Liver (tissue), 8 donors: ENCODE measurements at regions not wholly inside any gene's neighbourhood (a gene's known extent, or its start where the extent isn't known, plus 50 kb on each side); places are given as distances from the start of the nearest gene placed in this dataset.

Experiments
- DNase-seq: peaks from one replicate; pipeline ENCODE4 v3.0.0-alpha.2; 2017; ENCODE audit warnings: low spot score
- H3K27ac ChIP-seq, 2 donors: one replicate each; pipeline ENCODE4 v1.7.0; 2013; ENCODE audit warnings: inconsistent platforms in 2 of 2, low read length in 2 of 2, control low read depth in 1 of 2, low read depth in 1 of 2, mild to moderate bottlenecking in 1 of 2
- H3K27me3 ChIP-seq, 4 donors: one replicate each; pipeline versions ENCODE4 v1.6.1 to v1.7.0; 2013; ENCODE audit warnings: low read length in 3 of 4, inconsistent platforms in 1 of 4, mild to moderate bottlenecking in 1 of 4, moderate library complexity in 1 of 4; ENCODE audit not compliant: control insufficient read depth in 4 of 4, insufficient read depth in 4 of 4
- H3K36me3 ChIP-seq, 4 donors: one replicate each; pipeline versions ENCODE4 v1.6.1 to v1.7.0; 2013; ENCODE audit warnings: low read length in 3 of 4, mild to moderate bottlenecking in 3 of 4, low read depth in 1 of 4, moderate library complexity in 1 of 4; ENCODE audit not compliant: control insufficient read depth in 4 of 4, insufficient read depth in 3 of 4
- H3K4me1 ChIP-seq, 4 donors: one replicate each; pipeline versions ENCODE4 v1.6.1 to v1.7.0; 2013; ENCODE audit warnings: low read length in 3 of 4, mild to moderate bottlenecking in 3 of 4, moderate library complexity in 1 of 4; ENCODE audit not compliant: control insufficient read depth in 4 of 4, insufficient read depth in 4 of 4
- H3K4me3 ChIP-seq, 3 donors: one replicate each; pipeline versions ENCODE4 v1.6.1 to v1.7.0; 2013; ENCODE audit warnings: low read length in 3 of 3, control low read depth in 1 of 3, low read depth in 1 of 3, mild to moderate bottlenecking in 1 of 3
- H3K9ac ChIP-seq, 2 donors: one replicate each; pipeline ENCODE4 v1.7.0; 2013; ENCODE audit warnings: low read length in 2 of 2, mild to moderate bottlenecking in 2 of 2, moderate library complexity in 2 of 2, control low read depth in 1 of 2, low read depth in 1 of 2
- H3K9me3 ChIP-seq, 4 donors: one replicate each; pipeline versions ENCODE4 v1.6.1 to v1.7.0; 2013; ENCODE audit warnings: low read length in 3 of 4; ENCODE audit not compliant: control insufficient read depth in 4 of 4
- ATF3 ChIP-seq: IDR thresholded peaks from 2 replicates; pipeline ENCODE4 v1.6.1; 2016; ENCODE audit warnings: antibody characterized with exemption
- CTCF ChIP-seq: fragments of 150-350 bp; IDR thresholded peaks from 2 replicates; pipeline ENCODE4 v1.5.1; 2017; ENCODE audit warnings: improper control_type of control experiment, low read depth, low read length; ENCODE audit not compliant: missing input control
- EGR1 ChIP-seq, 2 donors: IDR thresholded peaks; 2 replicates each; pipeline ENCODE4 v1.6.1; 2016 to 2018; ENCODE audit warnings: antibody characterized with exemption in 2 of 2, low read depth in 2 of 2
- FOXA1 ChIP-seq: IDR thresholded peaks from 2 replicates; pipeline ENCODE4 v1.6.1; 2016; ENCODE audit warnings: antibody characterized with exemption
- GABPA ChIP-seq, 2 donors: IDR thresholded peaks in 1 of 2; conservative IDR thresholded peaks in 1 of 2; 2 replicates each; pipeline ENCODE4 v1.6.1; 2016; ENCODE audit warnings: antibody characterized with exemption in 2 of 2, mild to moderate bottlenecking in 1 of 2, moderate library complexity in 1 of 2
- HNF4G ChIP-seq: IDR thresholded peaks from 2 replicates; pipeline ENCODE4 v1.6.1; 2016; ENCODE audit warnings: antibody characterized with exemption
- JUND ChIP-seq, 2 donors: IDR thresholded peaks; 2 replicates each; pipeline ENCODE4 v1.6.1; 2016; ENCODE audit warnings: antibody characterized with exemption in 2 of 2
- MAX ChIP-seq: IDR thresholded peaks from 2 replicates; pipeline ENCODE4 v1.6.1; 2016; ENCODE audit warnings: antibody characterized with exemption
- NR2F2 ChIP-seq: IDR thresholded peaks from 2 replicates; pipeline ENCODE4 v1.6.1; 2016; ENCODE audit warnings: antibody characterized with exemption
- RAD21 ChIP-seq, 2 donors: IDR thresholded peaks; 2 replicates each; pipeline ENCODE4 v1.6.1; 2016; ENCODE audit warnings: antibody characterized with exemption in 2 of 2, mild to moderate bottlenecking in 2 of 2
- RXRA ChIP-seq, 2 donors: IDR thresholded peaks; 2 replicates each; pipeline ENCODE4 v1.6.1; 2017 to 2018; ENCODE audit warnings: antibody characterized with exemption in 2 of 2, mild to moderate bottlenecking in 1 of 2
- SP1 ChIP-seq: IDR thresholded peaks from 2 replicates; pipeline ENCODE4 v1.6.1; 2018; ENCODE audit warnings: antibody characterized with exemption, mild to moderate bottlenecking
- TAF1 ChIP-seq: conservative IDR thresholded peaks from 2 replicates; pipeline ENCODE4 v1.6.1; 2016; ENCODE audit warnings: antibody characterized with exemption, mild to moderate bottlenecking
- YY1 ChIP-seq: IDR thresholded peaks from 2 replicates; pipeline ENCODE4 v1.6.1; 2016; ENCODE audit warnings: antibody characterized with exemption, mild to moderate bottlenecking
- ZBTB33 ChIP-seq: IDR thresholded peaks from 2 replicates; pipeline ENCODE4 v1.6.1; 2016; ENCODE audit warnings: antibody characterized with exemption
- WGBS: extraction: QIAGEN DNeasy Blood & Tissue Kit; methylation state at CpG from one replicate; pipeline ENCODE4 v1.1.7; 2013; 5-methylcytosine and 5-hydroxymethylcytosine counted together
- donor health status: healthy.
- donor health status: healthy.
- donor health status: healthy.
- donor health status: healthy.
- donor health status: healthy.

- Histone ChIP-seq H3K9ac (no peak overlapping the region), H3K27me3 (no peaks in the 10 kb centered on the region), H3K36me3 (no peaks in the 10 kb centered on the region), H3K9me3 (no peaks in the 10 kb centered on the region), H3K4me3 (no peak overlapping the region), H3K27ac (no peak overlapping the region), H3K4me1 (peaks cover 0 to 15% (median 5%) of the 10 kb centered on the region in 4 donors)
- DNase-seq: no peak
- WGBS: 79% methylated on average over 3 of the region's 3 CpGs
- no peak for TF ChIP-seq ATF3
- TF ChIP-seq RXRA (IDR thresholded peaks at IDR 0.05): peak; percentile 65 to 73
Observed at GRCh38 chr9:18023332-18023731, 444.5 kb downstream of the SH3GL2 start.

GRCh38 chr9:18032636-18033035 is 441.3 kb upstream of the ADAMTSL1 start:
- no peaks in the 10 kb centered on the region for H3K36me3 ChIP-seq
- TF ChIP-seq HNF4G: no peak
- H3K4me1 ChIP-seq: no peaks in the 10 kb centered on the region
- H3K9ac ChIP-seq: no peak overlapping the region
- WGBS: 81% methylated on average over 4 of the region's 4 CpGs
- no peaks in the 10 kb centered on the region for H3K9me3 ChIP-seq
- H3K4me3 ChIP-seq: no peak overlapping the region
- H3K27ac ChIP-seq: no peak overlapping the region
- no peaks in the 10 kb centered on the region for H3K27me3 ChIP-seq
- DNase-seq: no peak

GRCh38 chr9:18036422-18037187 is 437.3 kb upstream of the ADAMTSL1 start:
- Histone ChIP-seq H3K4me1 (no peaks in the 10 kb centered on the region), H3K9me3 (no peaks in the 10 kb centered on the region), H3K9ac (no peak overlapping the region), H3K36me3 (no peaks in the 10 kb centered on the region), H3K27ac (no peak overlapping the region), H3K4me3 (no peak overlapping the region), H3K27me3 (no peaks in the 10 kb centered on the region)
- no peak for DNase-seq
- WGBS: 69% methylated on average over 3 of the region's 3 CpGs
- no peak for TF ChIP-seq FOXA1
- TF ChIP-seq YY1: no peak
- no peak for TF ChIP-seq ATF3
- TF ChIP-seq CTCF: no peak
- no peak for TF ChIP-seq MAX
- TF ChIP-seq RAD21 (IDR thresholded peaks at IDR 0.05): no peak
- TF ChIP-seq NR2F2: no peak
- no peak for TF ChIP-seq SP1
- no peak for TF ChIP-seq JUND (IDR thresholded peaks at IDR 0.05)
- no peak for TF ChIP-seq GABPA (IDR thresholded peaks at IDR 0.05 in 1 of 2, conservative IDR thresholded peaks at IDR 0.05 in 1 of 2)
- no peak for TF ChIP-seq TAF1
- TF ChIP-seq ZBTB33: no peak
- TF ChIP-seq EGR1 (IDR thresholded peaks at IDR 0.05; ENCODE audit: low read depth in 2 of 2): no peak
